GM21447 (cell line): ENCODE measurements at regions not wholly inside any gene's neighbourhood (a gene's known extent, or its start where the extent isn't known, plus 50 kb on each side); places are given as distances from the start of the nearest gene placed in this dataset.

Source experiments
- ATAC-seq: cut with Tn5 transposase; IDR thresholded peaks from one replicate; pipeline ENCODE4 v1.9.1; 2021; ENCODE audit not compliant: unreplicated experiment

DNA sequence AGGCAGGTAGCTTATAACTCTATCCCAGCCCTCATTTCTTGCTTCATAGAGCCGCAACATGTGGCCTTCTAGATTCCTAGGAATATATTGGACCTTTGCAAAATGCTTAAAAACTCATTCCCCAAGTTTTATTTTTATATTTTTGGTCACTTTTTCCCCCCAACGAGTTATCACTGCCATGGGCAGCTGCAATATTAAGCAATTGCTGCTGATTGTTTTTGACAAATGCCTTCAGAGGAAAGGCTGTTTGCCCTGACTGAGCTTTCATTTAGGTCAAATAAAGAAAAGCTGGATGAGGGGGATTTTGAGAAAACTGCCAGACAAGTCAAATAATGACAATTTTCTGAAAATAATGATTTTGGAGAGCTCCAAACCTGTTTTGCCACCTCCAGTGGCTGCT, 976.9 kb upstream of the MBL2 start:
- no peak for ATAC-seq

DNA sequence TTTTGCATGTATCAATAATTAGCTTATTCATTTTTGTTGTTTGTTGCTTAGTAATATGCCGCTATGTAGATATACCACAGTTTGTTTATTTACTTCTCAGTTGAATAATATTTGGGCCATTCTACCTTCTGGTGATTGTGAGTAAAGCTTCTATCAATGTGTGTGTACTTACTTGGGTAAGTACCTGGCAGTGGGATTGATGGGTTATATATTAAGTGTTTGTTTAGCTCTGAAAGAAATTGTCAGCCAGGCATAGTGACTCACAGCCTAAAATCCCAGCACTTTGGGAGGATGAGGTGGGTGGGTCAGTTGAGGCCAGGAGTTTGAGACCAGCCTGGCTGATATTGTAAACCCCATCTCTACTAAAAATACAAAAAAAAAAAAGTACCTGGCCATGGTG, 975.7 kb upstream of the MBL2 start:
- no peak for ATAC-seq

DNA sequence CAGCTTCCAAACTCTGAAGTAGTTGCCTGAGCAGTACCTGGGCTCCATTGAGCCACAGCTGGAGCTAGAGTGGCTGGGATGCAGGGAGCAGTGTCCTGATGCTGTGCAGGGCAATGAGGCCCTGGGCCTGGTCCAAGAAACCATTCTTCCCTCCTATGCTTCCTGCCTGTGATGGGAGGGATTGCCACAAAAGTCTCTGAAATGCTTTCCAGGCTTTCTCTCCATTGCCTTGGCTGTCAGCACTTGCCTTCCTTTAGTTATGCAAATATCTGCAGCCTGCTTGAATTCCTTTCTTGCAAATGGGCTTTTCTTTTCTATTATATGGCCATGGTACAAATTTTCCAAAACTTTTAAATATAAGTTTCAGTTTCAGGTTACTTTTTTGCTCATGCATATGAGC, 972.2 kb upstream of the MBL2 start:
- no peak for ATAC-seq

DNA sequence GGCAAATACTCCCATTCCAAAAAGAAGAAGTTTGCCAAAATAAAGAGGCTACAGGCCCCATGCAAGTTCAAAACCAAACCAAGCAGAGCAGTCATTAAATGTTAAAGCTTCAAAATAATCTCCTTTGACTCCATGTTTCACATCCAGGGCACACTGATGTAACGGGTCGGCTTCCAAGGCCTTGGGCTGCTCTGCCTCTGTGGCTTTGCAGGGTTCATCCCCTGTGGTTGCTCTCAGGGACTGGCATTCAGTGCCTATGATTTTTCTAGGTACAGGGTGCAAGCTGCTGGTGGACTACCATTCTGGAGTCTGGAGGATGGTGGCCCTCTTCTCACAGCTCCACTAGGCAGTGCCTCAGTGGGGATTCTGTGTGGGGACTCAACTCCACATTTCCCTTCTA, 971.6 kb upstream of the MBL2 start:
- ATAC-seq = no peak

DNA sequence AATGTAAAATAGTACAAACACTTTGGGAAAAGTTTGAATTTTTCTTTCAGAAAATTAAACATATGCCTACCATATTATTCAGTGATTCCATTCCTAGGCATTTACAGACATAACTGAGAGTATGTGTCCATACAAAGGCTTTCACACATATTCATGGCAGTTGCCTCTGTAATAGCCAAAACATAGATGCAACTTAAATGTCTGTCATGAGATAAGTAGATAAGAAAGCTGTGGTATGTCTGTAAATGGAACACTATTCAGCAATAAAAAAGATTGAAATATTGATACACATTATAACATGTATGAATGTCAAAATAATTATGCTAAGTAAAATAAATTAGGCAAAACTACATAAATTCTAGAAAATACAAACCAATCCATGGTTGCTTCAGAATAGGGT, 964.5 kb upstream of the MBL2 start:
- no peak for ATAC-seq

DNA sequence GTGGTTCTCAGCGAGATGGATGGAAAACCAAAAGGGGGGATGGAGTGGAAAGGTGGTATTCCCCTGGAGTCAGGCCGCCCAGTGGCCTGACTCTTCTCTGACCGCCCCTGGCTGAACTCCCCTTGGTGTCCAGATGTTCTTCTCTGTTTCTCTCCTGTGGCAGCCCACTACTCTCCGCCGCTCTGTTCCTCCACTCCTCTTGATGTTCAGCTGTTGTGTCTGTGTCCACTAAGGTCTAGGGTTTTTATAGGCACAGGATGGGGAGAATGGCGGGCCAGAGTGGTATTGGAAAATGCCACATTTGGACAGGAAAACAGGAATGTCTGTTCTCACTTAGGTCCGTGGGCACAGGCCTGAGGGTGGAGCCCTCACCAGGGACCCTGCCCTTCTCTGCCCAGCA, 954.3 kb upstream of the MBL2 start:
- no peak for ATAC-seq

DNA sequence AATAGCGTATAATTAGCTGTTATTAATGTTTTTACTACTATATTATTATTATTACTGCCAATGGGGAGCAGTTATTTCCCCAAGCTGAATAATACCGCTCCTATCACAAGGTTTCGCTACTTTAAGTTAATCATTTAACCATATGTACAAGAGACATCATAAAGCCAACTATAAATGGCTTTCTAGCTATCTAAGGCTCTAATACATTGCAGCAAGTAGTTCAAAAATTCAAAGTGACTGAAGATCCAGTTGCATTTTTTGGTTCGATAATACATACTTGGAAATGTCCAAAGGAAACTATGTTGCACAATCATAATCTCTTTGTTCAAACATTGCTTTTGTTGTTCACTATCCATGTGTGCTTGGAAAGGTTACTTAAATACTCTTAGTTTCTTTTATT, 952.0 kb upstream of the MBL2 start:
- ATAC-seq = no peak

DNA sequence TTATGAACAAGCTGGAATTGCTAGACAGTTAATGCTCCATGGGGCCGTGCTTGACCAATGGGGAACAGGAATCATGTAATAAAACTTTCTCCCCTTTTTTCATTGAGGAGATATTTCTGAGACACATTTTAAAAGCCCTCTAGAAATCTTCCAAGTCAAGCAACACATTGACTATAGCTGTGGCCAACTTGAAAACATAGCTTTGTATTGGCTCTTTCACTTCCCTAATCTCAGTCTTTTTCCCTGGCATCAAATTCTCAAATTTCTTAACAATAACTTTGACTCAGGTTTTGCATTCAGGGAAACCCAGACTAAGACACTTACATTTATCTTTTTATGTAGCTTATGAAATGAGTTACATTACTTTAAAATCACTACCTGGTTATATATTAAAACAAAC, 947.1 kb upstream of the MBL2 start:
- ATAC-seq = no peak

DNA sequence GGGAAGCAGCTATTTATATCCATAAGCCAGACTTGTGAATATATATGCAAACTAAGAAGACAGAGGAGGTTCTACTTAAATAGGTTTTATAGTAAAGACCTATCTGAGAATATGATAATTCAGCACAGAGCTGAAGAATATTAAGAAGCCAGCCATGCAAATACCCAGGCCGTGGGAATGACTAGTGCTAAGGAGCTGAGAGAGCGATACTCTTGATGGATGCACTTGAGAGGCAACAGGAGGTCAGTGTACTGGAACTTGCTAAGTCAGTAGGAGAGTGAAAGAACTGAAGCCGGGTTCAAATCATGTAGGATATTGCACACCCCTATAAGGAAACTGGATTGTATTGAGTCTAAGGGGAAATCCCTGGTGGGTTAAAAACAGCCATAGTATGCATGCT, 943.6 kb upstream of the MBL2 start:
- no peak for ATAC-seq

DNA sequence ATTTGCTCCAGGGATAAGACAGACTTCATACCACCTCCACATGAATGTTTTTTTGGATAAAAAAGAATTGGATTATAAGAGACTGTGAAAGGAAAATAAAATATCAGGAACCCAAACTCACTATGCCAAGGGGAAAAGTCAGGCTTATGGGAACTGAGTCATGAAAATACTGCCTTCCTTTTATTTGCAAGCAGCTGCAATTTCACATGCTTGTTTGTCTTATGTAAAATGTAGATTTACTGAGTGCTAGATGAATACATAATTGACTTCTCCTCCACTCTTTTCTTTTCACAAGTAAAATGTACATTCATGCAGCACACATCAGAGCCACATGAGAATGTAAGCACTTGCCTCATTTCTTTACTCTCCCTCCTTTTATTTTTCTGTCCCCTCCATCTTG, 940.8 kb upstream of the MBL2 start:
- no peak for ATAC-seq

DNA sequence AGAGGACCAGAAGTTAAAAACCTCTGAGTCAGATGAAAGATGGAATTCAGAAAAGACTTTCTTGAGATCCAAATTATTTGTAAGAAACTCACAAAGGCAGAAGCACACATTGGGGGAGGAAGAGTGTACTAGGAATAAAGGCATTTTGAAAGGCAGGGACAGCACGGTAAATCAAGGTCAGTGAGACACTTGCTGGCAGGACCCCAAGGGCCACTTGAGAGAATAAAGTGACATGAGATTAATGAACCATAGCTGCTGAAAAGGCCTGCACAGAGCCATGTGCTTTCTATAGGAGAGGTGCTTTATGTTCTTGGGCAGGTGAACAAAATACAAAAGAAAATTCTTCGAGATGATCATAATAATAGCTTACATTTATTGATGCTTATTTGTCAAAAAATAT, 929.9 kb upstream of the MBL2 start:
- no peak for ATAC-seq

DNA sequence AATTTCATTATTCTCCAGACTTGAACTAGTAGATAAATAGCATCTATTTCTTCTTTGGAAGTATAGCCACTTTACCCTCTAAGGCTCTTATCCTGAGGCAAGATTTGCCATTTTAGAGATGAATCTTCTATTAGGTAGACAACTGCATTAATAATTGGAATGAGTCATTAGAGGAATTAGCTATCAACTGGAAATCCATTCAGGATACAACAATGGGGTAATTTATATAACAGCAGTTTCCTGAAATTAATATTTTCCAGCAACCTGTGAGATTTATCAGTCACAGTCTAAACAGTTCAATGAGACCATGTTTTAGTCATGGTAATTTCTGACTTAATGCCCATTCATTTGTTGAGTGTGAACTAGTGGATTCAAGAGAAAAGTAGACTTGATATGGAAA, 928.6 kb upstream of the MBL2 start:
- no peak for ATAC-seq

DNA sequence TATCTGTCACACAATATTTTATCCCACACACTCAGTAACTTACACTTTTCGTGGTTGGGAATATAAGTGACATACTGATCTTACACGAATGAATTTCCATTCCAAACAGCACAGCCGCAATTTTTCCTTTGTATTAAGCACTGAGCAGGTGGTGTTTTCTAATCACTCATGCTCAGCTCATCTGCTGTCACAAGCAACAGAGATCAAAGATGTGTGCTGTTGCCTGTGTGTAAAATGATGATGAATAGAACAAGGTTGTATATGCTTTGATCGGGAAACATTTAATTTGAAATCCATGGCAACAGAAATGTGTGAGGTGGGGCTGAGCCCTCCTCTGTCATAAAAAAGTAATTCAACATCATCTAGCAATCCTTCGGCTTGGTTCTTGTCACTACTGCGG, 927.7 kb upstream of the MBL2 start:
- no peak for ATAC-seq

DNA sequence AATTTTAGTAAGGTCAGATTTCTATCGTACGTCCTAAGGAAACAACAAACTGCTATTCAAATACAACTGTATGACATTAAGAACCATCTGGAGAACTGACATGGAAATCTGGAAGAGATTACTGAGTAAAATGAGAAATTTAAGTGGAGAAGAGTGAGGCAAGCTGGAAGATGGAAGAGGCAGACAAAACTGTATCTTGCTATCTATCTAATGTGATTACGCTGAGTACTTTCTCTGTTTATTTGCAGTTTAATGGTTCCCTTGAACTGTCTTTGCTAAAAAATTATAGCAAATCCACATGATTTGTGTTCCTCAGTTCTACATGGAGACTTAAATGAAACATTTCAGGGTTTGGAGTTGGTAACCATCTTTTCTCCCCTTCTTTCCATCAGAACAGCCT, 927.1 kb upstream of the MBL2 start:
- no peak for ATAC-seq

DNA sequence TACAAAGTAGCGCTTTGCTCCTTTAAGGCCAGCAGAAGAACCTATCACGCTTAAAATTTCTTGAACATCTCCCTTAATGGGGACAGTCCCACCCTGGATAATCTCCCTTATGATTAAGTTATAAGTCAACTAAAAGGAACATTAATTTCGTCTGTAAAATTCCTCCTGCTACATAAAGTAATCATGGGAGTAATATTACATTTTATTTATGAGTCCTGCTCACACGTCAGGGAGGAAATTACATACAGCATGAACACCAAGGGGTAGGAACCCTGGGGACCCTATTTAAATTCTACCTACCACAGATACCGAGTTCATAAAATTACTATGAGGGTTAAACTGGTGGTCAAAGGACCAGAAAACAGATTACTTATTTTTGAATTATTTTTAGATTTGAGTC, 926.6 kb upstream of the MBL2 start:
- ATAC-seq = no peak

DNA sequence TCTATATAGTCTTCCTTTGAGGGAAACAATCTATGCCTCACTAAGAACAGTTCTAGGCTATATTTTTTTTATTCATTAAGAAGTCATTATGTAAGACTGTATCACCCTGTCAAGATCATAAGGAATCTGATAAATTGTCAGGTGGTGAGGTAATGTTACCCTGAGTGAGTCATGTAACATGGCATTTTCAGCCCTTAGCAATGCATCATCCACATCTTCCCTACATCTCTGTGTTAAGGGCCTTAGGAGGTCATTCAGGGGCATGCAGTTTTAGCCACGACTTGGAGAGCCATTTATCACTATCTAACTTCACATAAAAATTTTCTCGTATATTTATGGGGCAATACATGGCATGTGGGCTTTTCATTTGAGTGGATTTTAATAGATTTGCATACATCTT, 924.5 kb upstream of the MBL2 start:
- no peak for ATAC-seq

DNA sequence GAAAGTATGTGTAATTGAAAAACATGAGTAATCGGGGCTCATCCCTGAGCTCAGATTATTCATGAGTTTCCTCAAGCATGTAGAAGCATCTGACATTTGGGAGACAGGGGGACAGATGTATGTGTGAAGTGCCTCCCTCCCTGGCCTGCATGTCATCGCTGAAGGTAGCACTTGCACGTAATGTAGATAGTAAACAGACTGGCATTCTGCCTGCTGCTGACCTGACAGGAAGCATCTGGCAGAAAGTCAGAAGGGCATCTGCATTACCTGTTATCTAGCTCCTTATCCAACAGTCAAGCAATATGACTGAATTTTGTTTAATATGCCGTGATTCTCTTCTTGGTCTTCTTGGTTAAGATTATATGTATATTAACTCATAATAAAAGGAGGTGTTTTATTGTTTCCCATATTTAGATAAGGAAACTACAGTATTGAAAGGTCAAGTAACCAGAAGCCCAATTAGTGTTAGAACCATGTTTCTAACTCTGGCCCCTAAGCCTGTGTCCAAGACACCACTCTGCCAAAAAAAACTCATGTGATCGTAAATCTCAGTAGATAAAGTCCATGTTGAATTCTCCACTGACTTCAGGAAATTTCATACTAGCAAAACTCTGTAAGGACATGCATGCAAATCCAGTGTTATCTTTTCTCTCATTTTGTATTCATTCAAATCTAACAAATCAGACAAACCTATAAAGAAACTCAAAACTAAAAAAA, 918.1 kb upstream of the MBL2 start:
- ATAC-seq = no peak

DNA sequence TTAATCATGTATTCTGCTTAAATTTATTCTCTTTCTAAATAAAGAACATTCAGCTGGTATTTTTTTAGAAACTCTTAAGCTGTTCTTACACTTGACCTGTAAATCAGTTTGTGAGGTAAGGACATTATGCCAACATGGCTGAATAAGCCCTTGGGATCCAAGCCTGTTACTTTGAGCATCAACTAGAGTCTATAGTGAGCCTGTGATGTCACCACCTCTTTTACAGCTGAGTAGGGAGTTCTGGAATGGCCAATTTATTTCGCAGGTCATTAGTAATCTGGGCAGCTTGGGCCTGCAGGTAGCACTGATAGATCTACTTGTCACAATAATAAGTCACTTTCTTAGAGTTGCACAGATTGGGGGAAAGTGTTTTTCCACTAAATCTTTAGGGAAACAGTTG, 915.2 kb upstream of the MBL2 start:
- no peak for ATAC-seq

DNA sequence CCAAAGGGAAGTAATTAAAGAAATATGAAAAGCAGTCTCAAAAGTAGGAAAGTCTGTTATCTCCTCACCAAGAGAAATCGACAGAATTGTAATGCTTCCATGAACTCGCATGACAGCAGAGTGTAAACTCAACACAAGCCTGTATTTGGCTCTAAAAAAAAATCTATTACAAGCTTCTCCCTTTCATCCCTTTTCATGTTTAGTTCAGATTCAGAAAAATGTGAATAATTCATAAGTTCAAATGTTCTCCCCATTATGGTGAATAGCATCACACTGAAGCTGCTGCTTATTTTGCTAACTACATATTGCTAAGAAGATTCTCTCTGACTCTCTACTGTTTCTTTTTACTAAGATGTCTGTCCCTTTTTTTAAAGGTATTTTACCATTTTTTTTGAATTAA, 910.3 kb upstream of the MBL2 start:
- ATAC-seq = no peak

DNA sequence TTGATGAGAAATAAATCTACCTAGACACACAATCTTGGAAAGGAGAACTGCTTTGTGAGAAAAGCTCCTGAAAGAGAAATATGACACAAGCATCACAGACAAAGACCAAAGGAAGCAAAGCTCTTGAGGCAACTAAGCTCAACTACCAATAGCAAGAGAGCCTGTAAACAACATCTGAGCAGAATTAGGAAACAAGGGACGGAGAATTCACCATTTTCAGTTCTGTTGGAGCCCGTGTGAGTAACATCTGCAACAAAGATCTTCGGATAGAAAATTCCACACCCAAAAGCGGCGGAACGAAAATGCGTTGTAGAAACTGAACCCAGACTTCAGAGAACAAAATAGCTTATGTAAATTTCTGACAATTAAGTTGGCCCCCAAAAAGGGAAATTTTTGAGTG, 909.9 kb upstream of the MBL2 start:
- no peak for ATAC-seq

DNA sequence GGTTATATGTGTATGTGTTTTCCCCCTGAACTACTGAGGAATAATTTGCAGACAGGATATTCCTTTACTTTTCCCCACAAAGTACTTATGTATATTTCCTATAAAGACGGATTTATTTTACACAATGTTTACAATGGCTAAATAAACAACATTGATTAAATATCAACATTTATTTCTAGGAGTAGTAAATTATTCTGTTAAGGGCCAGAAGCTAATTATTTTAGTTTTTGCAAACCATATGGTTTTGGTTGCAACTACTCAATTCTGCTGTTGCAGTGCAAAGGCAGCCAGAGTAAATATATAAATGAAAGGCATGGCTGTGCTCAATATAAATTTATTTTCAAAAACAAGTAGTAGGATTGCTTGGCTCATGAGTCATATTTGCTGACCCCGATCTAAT, 907.1 kb upstream of the MBL2 start:
- ATAC-seq = no peak

DNA sequence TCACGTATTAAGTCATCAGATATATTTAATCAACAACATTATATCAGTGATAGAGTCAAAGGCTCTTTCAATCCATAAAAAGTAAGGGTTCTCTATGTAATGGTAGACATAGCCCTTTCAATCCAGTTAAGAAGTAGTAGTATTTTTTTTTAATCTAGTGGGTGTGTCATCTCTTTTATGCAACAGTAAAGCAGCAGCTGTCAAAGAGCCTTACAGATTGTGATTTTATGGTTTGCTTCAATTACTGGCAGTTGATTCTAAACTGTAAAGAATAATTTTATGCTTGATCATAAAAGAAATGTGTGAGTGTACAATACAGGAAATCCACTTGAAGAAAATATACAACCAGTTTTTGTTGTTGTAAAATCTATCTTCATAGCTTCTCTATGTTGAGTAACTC, 902.6 kb upstream of the MBL2 start:
- ATAC-seq = no peak

DNA sequence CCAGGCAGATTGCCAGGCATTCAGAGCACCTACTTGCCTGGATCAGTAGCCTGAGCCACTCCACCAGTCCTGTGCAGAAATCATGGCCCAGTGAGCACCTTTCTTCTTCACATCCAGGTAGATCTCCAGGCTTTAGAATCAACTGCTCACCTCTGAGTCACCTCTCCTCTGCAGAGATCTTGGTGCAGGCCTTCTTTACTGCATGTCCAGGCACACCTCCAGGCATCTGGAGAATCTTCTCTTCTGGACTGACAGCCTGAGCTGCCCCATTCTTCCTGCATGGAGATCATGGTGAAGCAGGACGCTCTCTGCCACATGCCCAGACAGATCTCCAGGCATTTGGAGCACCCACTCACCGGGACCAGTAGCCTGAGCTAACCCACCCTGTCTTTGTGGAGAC, 894.5 kb upstream of the MBL2 start:
- no peak for ATAC-seq
